ENCODE measurements at regions not wholly inside any gene's neighbourhood (a gene's known extent, or its start where the extent isn't known, plus 50 kb on each side); places are given as distances from the start of the nearest gene placed in this dataset.

DNA sequence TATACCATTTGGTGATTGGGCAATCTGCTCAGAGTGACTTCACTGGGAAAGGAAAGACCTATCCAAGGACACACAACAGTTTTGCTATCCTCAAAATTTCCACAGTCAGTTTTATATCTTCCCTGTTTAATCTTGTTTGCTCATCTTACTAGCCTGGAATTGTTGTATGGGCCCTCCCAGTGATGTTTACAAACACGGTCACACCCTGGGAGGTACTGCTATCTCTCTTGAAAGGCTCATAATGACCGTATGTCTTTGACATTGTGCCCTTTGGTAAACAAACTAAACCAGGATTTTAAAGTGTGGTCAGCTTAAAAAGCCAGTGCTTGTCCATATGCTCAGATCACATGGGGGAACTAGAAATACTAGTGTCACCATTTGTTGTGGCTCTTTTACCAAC lies 277.0 kb downstream of the CDH2 start:
- DNase-seq, result no peak
- in situ Hi-C loops (cut with HindIII; ENCODE audit: low pct_ligation_motif_present, low pct_unique_long_range_greater_than_20kb, low sequenced_read_pairs), result no loop called here

DNA sequence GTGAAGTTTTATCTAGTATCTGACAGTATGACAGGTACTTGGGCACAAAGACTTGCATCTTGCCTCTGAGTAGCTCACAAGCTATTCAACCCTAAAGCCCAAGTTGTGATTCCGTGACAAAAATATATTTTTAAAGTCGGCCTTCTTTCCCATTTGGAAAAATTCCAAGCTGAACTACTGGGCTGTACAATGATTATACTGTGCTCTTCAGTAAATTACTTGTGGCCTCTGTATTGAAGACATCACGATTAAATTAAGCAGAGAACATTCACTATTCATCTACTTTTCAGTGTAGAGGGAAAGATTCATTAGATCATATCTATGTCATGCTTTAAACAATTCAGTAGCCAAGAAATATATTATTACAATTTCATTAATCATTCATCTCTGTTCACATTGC lies 282.2 kb downstream of the CDH2 start:
- DNase-seq, result no peak
- in situ Hi-C loops (cut with HindIII; ENCODE audit: low pct_ligation_motif_present, low pct_unique_long_range_greater_than_20kb, low sequenced_read_pairs), result no loop called here

DNA sequence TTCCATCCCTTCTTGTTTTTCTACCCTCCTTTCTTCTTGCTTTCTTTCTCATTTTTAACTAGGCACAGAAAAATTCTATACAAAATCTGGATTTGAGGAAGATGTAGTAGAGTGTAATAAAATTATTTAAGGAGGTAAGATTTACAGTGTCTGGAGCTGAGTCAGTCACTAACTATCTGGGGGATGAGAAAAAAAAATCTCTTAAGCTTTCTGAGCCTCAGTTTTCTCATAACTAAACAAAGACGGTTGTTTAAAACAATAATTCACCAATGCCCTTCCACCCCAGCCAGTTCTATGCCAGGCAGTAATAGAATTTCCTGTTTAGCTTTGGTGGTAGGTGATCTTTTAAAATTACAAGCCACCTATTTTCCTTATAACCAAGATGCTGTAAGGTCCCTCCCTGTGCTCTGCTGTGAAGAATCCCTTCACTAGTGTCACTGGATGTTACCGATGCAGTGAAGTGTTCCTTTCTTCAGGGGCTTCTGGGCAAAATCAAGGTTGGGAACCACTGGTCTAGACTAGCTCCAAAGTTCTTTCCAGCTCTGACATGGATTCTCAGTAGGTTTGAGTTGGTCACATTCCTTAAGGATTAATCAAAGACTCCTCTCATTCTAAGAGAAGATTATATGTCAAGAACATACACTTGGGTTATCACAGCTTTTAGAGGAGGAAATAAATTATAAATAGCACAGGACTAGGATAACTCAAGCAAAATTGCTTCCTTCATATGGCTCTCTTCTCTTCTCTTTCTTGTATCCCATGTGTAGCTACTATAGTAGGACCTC lies 289.0 kb downstream of the CDH2 start:
- no peak for DNase-seq
- in situ Hi-C loops (cut with HindIII; ENCODE audit: low pct_ligation_motif_present, low pct_unique_long_range_greater_than_20kb, low sequenced_read_pairs), result no loop called here

DNA sequence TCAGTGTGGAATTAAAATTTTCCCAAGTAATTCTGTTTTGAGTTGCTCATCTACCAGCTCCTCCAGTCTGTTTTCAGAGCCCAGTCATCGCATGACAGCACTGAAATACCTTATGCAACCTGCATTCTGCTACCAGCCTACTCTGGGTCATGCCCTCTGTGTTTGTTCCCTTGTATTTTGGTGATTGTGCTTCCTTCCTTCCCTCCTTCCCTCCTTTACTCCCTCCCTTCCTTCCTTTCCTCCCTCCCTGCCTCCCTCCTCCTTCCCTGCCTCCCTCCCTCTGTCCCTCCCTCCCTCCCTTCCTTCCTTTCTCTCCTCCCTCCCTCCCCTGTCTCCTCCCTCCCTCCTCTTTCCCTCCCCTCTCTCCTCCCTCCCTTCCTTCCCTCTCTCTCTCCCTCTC lies 289.6 kb downstream of the CDH2 start:
- in situ Hi-C loops (cut with HindIII; ENCODE audit: low pct_ligation_motif_present, low pct_unique_long_range_greater_than_20kb, low sequenced_read_pairs), result no loop called here
- no peak for DNase-seq

DNA sequence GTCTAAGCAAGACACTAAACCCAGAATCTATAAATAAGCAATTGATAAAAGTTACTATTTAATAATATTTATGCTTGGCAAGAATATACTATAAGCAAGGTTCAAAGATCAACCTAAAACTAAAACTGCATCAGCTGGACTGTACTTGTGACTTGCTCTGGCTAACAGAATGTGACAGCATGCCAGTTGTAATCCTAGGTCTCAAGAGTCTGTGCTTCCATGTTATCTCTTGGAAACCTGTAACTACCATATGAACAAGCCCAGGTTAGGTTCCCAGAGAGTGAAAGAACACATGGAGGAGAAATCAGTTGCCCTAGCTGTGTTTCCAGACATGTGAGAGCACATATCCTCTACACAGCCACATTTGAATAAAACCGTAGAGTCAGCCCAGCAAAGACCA lies 297.4 kb downstream of the CDH2 start:
- no peak for DNase-seq
- in situ Hi-C loops (cut with HindIII; ENCODE audit: low pct_ligation_motif_present, low pct_unique_long_range_greater_than_20kb, low sequenced_read_pairs), result no loop called here

DNA sequence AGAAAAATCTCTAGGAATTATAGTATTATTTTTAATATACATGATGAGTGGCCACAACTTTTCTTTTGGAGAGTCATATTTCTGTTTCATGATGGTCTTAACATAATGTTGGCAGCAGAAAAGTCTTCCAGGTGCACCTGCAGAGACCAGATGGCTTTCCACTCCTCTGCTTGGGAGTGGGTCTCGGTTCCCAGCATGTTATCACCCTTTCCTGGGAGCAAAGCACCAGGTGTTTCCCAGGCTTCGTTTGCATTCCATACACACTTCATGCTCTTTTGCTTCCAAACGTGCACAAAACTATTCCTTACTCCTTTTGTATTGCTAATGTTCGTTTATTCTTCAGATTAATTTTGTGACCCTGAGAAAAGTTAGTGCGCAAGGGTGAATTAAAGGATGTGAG lies 305.2 kb downstream of the CDH2 start:
- in situ Hi-C loops (cut with HindIII; ENCODE audit: low pct_ligation_motif_present, low pct_unique_long_range_greater_than_20kb, low sequenced_read_pairs), result no loop called here
- no peak for DNase-seq

DNA sequence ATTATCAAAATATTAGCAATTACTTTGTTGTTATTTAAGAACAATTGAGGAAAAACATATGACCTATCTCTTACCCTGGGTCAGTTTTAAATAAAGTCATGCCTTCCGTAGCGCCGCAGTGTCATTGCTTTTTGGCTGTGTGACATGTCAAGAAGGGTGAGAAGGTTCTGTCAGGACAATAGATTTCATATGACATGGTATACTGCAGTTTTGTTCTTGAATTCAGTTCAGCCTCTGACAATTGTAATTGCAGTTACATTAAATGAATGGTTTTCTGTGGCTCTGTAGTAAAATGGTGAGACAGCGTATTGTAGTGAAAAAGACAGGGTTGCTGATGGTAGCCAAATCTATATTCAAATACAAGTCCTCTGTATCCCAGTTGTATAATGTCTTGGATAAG lies 307.2 kb downstream of the CDH2 start:
- no peak for DNase-seq
- in situ Hi-C loops (cut with HindIII; ENCODE audit: low pct_ligation_motif_present, low pct_unique_long_range_greater_than_20kb, low sequenced_read_pairs), result no loop called here

DNA sequence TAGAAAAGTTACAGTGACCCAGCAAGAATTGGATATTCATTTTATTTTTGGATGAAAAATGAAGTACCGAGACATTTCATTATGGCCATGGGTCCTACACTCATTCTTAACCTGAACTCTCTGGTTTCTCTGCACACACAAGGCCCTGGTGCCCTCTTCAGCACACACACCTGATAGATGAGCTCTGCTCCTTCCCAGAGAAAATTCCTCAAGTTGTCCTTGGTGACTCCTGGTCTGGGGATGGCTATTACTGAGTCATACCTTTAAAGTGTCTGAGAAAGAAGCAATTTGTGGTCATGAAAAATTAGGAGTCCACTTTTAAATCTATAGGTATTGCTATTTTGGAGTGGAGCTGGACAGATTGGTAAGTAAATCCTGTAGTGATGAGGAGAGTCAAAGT lies 311.5 kb downstream of the CDH2 start:
- in situ Hi-C loops (cut with HindIII; ENCODE audit: low pct_ligation_motif_present, low pct_unique_long_range_greater_than_20kb, low sequenced_read_pairs), result no loop called here
- no peak for DNase-seq

DNA sequence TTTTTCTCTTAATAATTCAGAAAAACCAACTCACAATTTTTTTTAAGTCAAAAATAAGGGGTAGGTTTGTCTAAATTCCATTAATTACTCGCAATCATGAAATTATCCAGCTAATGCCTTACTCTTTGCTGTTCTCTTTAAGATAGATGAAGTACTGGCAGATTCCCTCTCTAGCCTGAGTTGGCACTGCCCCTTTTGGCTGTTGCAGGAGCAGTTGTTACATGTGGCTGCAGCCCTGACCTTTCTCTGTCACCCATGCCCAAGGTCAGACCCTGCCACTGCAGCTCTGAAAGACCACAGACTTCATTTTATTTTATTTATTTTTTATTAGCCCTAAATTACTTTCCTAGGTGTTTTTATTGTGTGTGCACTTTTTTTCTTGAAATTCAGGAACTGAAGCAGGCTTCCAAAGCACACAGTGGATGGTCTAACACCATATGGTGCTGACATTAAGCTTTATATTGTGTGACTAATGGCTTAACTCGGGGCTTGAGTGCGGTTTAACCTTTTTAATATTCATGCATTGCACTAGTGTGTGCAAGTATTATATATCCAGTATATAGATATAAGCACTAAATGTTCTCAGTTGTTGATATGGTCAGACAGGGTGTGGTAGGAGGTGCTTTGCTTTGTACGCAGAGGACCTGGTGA lies 313.0 kb downstream of the CDH2 start:
- no peak for DNase-seq
- in situ Hi-C loops (cut with HindIII; ENCODE audit: low pct_ligation_motif_present, low pct_unique_long_range_greater_than_20kb, low sequenced_read_pairs), result no loop called here

DNA sequence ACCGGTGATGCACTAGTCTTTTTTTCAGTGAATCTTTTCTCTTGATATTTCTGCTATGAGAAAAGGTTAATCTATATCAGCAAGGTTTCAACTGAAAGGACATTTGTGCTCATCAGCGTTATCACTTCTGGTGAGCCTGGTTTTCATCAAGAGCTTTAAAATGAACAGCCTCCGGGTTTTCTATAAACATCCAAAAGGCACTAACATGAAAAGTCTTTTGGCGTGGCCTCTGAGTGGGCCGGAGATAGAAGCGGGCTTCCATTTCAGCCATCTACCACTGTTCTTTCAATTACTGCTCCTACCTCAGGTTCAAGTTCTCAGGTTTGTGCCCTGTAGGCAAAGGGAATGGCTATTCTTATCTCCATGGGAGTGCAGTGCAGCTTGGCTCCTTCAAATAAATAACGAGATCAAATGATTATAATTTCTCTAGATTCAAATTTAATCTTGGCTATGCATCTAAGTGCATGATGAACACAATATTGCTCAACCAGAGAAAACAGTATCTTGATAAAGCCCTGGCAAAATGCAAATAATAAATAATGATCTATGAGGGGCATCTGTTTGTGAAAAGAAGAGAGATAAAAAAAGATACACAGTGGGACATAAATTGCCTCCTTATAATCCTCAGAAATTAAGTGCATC lies 314.8 kb downstream of the CDH2 start:
- in situ Hi-C loops (cut with HindIII; ENCODE audit: low pct_ligation_motif_present, low pct_unique_long_range_greater_than_20kb, low sequenced_read_pairs), result no loop called here
- no peak for DNase-seq

DNA sequence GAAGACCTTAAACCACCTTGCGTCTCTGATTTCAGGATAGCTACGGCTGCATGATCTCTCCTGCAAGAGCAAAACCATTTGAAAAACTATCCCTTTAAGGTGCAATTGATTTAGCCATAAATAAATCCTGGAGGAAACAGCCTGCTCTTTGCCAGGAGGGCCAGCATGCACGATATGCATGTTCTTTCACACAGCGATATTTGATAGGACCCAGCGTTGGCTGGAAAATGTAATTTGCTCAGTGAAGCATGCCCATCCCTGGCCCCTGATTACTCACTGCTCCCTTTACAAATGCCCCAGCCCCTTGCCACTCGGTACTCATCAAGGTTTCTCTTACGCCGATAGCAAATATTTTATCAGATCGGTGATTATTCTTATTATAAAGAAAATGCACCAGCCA lies 315.4 kb downstream of the CDH2 start:
- no peak for DNase-seq

DNA sequence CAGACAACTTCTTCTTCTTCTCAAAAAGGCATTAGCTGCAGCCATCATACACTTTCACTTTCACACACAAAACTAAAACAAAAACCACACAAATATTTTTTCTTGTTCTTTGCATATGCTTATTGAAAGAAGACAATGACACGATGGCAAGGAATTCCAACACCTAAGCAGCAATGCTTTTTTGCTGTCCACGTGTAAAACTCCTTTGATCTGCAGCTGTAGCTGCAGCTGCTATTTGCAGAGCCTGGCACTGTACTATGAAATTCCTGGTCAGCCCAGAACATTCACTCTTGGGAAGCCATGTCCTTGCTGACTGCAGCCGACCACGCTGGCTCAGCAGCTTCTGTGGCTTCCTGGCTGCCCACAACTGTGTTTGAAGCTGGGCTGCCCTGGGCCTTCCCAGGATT lies 316.2 kb downstream of the CDH2 start:
- in situ Hi-C loops (cut with HindIII; ENCODE audit: low pct_ligation_motif_present, low pct_unique_long_range_greater_than_20kb, low sequenced_read_pairs), result no loop called here
- DNase-seq, result no peak

More for the DNA sequence above, 315.4 kb downstream of the CDH2 start:
- in situ Hi-C loops (cut with HindIII; ENCODE audit: low pct_ligation_motif_present, low pct_unique_long_range_greater_than_20kb, low sequenced_read_pairs), result no loop called here

DNA sequence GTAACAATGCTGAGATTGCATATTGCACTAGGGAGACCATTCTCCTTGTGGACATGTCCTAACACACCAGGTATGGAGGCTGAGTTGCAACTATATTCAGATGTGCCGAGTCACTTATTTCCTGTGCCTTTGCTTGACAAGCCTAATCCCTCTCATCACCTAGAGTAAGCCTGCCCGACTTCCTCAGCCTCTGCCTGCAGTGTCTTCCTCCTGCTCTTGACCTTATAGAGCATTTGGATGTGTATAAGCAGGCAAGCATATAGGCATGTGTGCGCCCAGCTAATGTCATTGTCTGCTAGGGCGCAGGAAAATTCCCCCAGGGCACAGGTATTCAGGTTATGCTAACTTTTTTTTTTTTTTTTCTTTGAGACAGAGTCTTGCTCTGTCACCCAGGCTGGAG lies 316.9 kb downstream of the CDH2 start:
- in situ Hi-C loops (cut with HindIII; ENCODE audit: low pct_ligation_motif_present, low pct_unique_long_range_greater_than_20kb, low sequenced_read_pairs), result no loop called here
- no peak for DNase-seq

DNA sequence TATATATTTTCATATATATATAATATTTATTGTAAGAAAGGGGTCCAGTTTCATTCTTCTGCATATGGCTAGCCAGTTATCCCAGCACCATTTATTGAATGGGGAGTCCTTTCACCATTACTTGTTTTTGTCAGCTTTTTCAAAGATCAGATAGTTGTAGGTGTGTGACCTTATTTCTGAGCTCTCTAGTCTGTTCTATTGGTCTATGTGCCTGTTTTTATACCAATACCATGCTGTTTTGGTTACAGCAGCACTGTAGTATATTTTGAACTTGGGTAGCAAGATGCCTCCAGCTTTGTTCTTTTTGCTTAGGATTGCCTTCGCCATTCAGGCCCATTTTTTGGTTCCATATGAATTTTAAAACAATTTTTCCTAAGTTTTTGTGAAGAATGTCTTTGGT lies 320.1 kb downstream of the CDH2 start:
- in situ Hi-C loops (cut with HindIII; ENCODE audit: low pct_ligation_motif_present, low pct_unique_long_range_greater_than_20kb, low sequenced_read_pairs), result no loop called here
- DNase-seq, result no peak

DNA sequence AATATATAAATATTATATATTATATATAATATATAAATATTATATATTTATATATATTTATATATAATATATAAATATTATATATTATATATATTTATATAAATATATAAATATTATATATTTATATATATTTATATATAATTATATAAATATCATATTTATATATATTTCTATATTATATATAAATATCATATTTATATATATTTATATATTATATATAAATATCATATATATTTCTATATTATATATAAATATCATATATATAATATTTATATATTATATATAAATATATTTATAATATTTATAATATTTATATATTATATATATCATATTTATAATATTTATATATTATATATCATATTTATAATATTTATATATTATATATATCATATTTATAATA lies 321.4 kb downstream of the CDH2 start:
- in situ Hi-C loops (cut with HindIII; ENCODE audit: low pct_ligation_motif_present, low pct_unique_long_range_greater_than_20kb, low sequenced_read_pairs), result no loop called here
- DNase-seq, result no peak

DNA sequence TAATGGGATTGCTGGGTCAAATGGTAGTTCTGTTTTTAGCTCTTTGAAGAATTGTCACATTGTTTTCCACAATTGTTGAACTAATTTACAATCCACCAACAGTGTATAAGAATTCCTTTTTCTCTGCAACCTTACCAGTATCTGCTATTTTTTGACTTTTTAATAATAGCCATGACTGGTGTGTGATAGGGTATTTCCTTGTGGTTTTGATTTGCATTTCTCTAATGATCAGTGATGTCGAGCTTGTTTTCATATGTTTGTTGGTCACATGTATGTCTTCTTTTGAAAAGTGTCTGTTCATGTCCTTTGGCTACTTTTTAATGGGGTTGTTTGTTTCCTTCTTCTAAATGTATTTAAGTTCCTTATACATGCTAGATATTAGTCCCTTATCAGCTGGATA lies 322.3 kb downstream of the CDH2 start:
- in situ Hi-C loops (cut with HindIII; ENCODE audit: low pct_ligation_motif_present, low pct_unique_long_range_greater_than_20kb, low sequenced_read_pairs), result no loop called here
- DNase-seq, result no peak

DNA sequence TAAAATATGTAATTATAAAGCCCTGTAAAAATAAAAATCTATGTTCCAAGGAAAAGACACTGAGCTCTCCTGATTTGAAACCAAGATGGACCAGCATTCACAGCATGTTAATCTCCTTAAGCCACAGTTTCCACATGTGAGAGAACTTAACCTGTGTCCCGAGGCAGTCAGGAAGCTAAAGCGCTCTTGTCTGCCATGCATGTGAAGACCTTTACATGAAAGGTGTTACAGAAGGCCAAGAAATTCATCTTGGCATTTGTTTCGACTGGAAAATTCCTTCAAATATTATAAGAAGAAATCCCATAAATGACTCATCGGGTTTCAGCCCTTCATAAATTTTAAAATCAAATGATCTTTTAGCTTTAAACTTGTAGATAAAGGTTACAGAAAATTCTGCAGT lies 328.6 kb downstream of the CDH2 start:
- in situ Hi-C loops (cut with HindIII; ENCODE audit: low pct_ligation_motif_present, low pct_unique_long_range_greater_than_20kb, low sequenced_read_pairs), result no loop called here

DNA sequence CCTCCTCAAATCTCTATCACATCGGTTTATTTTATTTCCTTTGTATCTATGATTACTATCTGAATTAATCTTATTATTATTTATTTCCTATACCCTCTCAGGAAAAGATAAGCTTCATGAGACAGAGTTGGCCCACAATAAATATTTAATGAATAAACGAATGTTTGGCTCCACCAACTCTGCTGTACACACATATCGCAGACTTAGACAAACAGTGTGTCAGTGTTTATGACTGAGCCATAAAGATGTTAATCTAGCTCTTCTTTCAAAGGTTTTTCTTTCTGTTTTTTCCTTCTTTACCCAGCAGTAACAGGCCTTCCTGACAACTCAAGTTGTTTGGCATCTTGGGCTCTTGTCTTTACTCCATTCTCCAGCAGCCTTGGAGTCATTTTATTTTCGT lies 329.5 kb downstream of the CDH2 start:
- in situ Hi-C loops (cut with HindIII; ENCODE audit: low pct_ligation_motif_present, low pct_unique_long_range_greater_than_20kb, low sequenced_read_pairs), result no loop called here
- DNase-seq, result no peak

More for the DNA sequence above, 328.6 kb downstream of the CDH2 start:
- no peak for DNase-seq

DNA sequence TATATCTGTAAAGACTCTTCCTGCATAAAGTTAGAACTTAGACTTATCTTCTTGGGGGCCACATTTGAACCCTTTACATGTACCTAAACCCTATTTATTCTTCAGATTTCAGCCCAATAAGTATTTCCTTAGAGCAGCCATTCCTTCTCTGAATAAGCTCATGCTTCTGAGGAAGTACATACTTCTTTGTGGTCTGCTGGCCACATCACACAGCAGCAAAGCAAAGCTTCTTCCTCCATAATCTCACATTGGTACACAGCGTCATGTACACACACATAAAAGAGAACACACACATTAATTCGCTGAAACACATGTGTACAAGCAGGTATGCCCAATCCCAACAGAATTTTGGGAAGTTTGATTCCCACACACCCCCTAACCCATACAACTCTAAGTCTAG lies 331.0 kb downstream of the CDH2 start:
- in situ Hi-C loops (cut with HindIII; ENCODE audit: low pct_ligation_motif_present, low pct_unique_long_range_greater_than_20kb, low sequenced_read_pairs), result no loop called here
- DNase-seq, result no peak

All from ACHN (cell line).